ENCODE measurements at regions not wholly inside any gene's neighbourhood (a gene's known extent, or its start where the extent isn't known, plus 50 kb on each side); places are given as distances from the start of the nearest gene placed in this dataset.

GRCh38 chr17:79509008-79509407, 101.8 kb downstream of the RBFOX3 start:
- Histone ChIP-seq H2BK5ac (ENCODE audit: insufficient read length, low read length) (no peak overlapping the region), H3K79me2 (ENCODE audit: insufficient read depth, low read length) (no peaks in the 10 kb centered on the region), H3K4ac (ENCODE audit: low read depth, low read length) (no peak overlapping the region), H2AFZ (ENCODE audit: low read length) (no peak overlapping the region), H2BK12ac (ENCODE audit: insufficient read length, low read depth, low read length) (no peak overlapping the region), H3K9ac (ENCODE audit: extremely low read depth, insufficient read length, low read length) (no peak overlapping the region), H3K4me1 (ENCODE audit: insufficient read depth, low read length) (no peaks in the 10 kb centered on the region), H4K8ac (replicated peaks; ENCODE audit: insufficient read length, low read depth, low read length) (no peak overlapping the region), H3K23ac (ENCODE audit: insufficient read length, low read depth, low read length) (no peak overlapping the region), H3K79me1 (ENCODE audit: insufficient read depth, low read depth, low read length, poor library complexity, severe bottlenecking) (no peaks in the 10 kb centered on the region), H3K9me3 (ENCODE audit: control insufficient read depth, low read depth, low read length) (no peaks in the 10 kb centered on the region), H2BK120ac (ENCODE audit: low read depth, low read length, poor library complexity, severe bottlenecking) (no peak overlapping the region), H3K14ac (ENCODE audit: insufficient read depth, low read length) (no peak overlapping the region), H3K4me2 (ENCODE audit: insufficient read depth, insufficient read length, low read length) (no peak overlapping the region), H2BK15ac (ENCODE audit: low read depth, low read length) (no peak overlapping the region), H4K20me1 (ENCODE audit: control insufficient read depth, insufficient read depth, insufficient read length) (no peaks in the 10 kb centered on the region), H3K56ac (ENCODE audit: insufficient read length, low read depth, low read length) (no peak overlapping the region), H3K27ac (ENCODE audit: insufficient read length, low read depth, low read length) (no peak overlapping the region), H2AK5ac (ENCODE audit: insufficient read length, low read length) (no peak overlapping the region), H3T11ph (ENCODE audit: low read length) (no peak overlapping the region), H4K5ac (ENCODE audit: insufficient read length, low read depth, low read length) (no peak overlapping the region), H3K18ac (ENCODE audit: insufficient read length, low read depth, low read length) (no peak overlapping the region), H3K27me3 (ENCODE audit: insufficient read depth, low read length) (no peaks in the 10 kb centered on the region), H3K23me2 (ENCODE audit: insufficient read length, low read depth, low read length, poor library complexity, severe bottlenecking) (no peaks in the 10 kb centered on the region), H4K91ac (ENCODE audit: insufficient read length, low read depth, low read length) (no peak overlapping the region), H2BK20ac (ENCODE audit: low read depth, low read length, poor library complexity, severe bottlenecking) (no peak overlapping the region)
- WGBS (ENCODE audit: extremely low coverage, insufficient read length, low lambda C conversion rate) = no CpG with 5 or more reads among the region's 18 CpGs
- Mint-ChIP-seq H3K4me1 (peaks cover 0 to 7% of the 10 kb centered on the region in 2 experiments; a peak in 1 of 4 replicates), H3K4me3 (no peak overlapping the region), H3K9me3 (peaks cover 4 to 5% of the 10 kb centered on the region in 2 experiments; a peak in 4 of 5 replicates), H3K27me3 (ENCODE audit: low read depth) (peaks cover 2% of the 10 kb centered on the region; the same call in 1 of the 2 replicates), H3K27ac (peak overlapping the region in 1 of 3 experiments; percentile 35; a peak in 1 of 7 replicates), H3K36me3 (ENCODE audit: insufficient read depth in 1 of 3, low read depth in 3 of 3) (0 out of 7 replicates have a peak, but pooled peaks cover 0 to 2% (median 0%) of the 10 kb centered on the region in 3 experiments)
- no peak for TF ChIP-seq CTCF (conservative IDR thresholded peaks at IDR 0.05)
- no peak for DNase-seq

Measured in H9 (cell line).